ENCODE measurements at regions not wholly inside any gene's neighbourhood (a gene's known extent, or its start where the extent isn't known, plus 50 kb on each side); places are given as distances from the start of the nearest gene placed in this dataset.
"Not testable (repeated sequence)": the region's sequence is repeated elsewhere in the genome, so short reads cannot be mapped to it uniquely, and the experiment has no call there.

- TF ChIP-seq RCOR1 (IDR thresholded peaks at IDR 0.05; ENCODE audit: low read length) (no peak), SMC3 (IDR thresholded peaks at IDR 0.05; ENCODE audit: low read depth, low read length) (no peak), EP300 (IDR thresholded peaks at IDR 0.05; ENCODE audit: borderline replicate concordance in 1 of 2, low read depth in 1 of 2, low read length in 1 of 2) (no peak), TAF1 (IDR thresholded peaks at IDR 0.05; ENCODE audit: borderline replicate concordance, low read depth, low read length) (no peak)
Observed at GRCh38 chrX:53824686-53825085, 138.2 kb upstream of the HUWE1 start (continued).

GRCh38 chrX:53818115-53818514 is 131.6 kb upstream of the HUWE1 start:
- CTCF ChIA-PET: not testable (repeated sequence)
- 50% methylated on average over 1 of the region's 1 CpG for WGBS (ENCODE audit: low lambda C conversion rate)

GRCh38 chrX:53817548-53817947 is 131.0 kb upstream of the HUWE1 start:
- H3K36me3 ChIP-seq (replicated peaks in 1 of 2; ENCODE audit: control insufficient read depth in 1 of 2, insufficient read depth in 2 of 2, low read length in 1 of 2): no peaks in the 10 kb centered on the region
- no peaks in the 10 kb centered on the region for H3K4me1 ChIP-seq (ENCODE audit: control insufficient read depth in 1 of 2, insufficient read depth in 2 of 2, low read depth in 1 of 2, low read length in 1 of 2)
- peaks cover 15% of the 10 kb centered on the region; the same call in 1 of the 2 replicates for H3K27me3 ChIP-seq (ENCODE audit: insufficient read depth)
- no peak overlapping the region for H3K9ac ChIP-seq
- no peaks in the 10 kb centered on the region for H3F3A ChIP-seq (replicated peaks; ENCODE audit: insufficient read depth)
- ChIA-PET POLR2A (no interaction called here), CTCF (no interaction called here)
- H3K4me2 ChIP-seq: no peak overlapping the region
- H3K4me3 ChIP-seq (ENCODE audit: low read depth in 2 of 2, low read length in 1 of 2): no peak overlapping the region
- H2AFZ ChIP-seq (ENCODE audit: low read depth): no peak overlapping the region
- no peak overlapping the region for H3K27ac ChIP-seq (ENCODE audit: low read depth in 2 of 2, low read length in 1 of 2)
- DNase-seq: no peak
- TF ChIP-seq ELF1 (IDR thresholded peaks at IDR 0.05) (no peak), RAD21 (IDR thresholded peaks at IDR 0.05; ENCODE audit: low read length) (no peak), NFIC (IDR thresholded peaks at IDR 0.05; ENCODE audit: borderline replicate concordance) (no peak), YY1 (IDR thresholded peaks at IDR 0.05; ENCODE audit: low read depth) (no peak), SIN3A (IDR thresholded peaks at IDR 0.05; ENCODE audit: borderline replicate concordance, low read depth, low read length) (no peak), TAF1 (IDR thresholded peaks at IDR 0.05; ENCODE audit: borderline replicate concordance, low read depth, low read length) (no peak), POLR2AphosphoS5 (IDR thresholded peaks at IDR 0.05; ENCODE audit: low read depth, low read length) (no peak), ZBTB33 (IDR thresholded peaks at IDR 0.05; ENCODE audit: borderline replicate concordance, low read depth) (no peak), EZH2phosphoT487 (IDR thresholded peaks at IDR 0.05; ENCODE audit: borderline replicate concordance, low read depth) (no peak), NRF1 (IDR thresholded peaks at IDR 0.05; ENCODE audit: low read depth, low read length) (no peak), FOXM1 (IDR thresholded peaks at IDR 0.05; ENCODE audit: low read depth) (no peak), RCOR1 (IDR thresholded peaks at IDR 0.05; ENCODE audit: low read length) (no peak), REST (IDR thresholded peaks at IDR 0.05; ENCODE audit: low read depth, low read length) (no peak), USF2 (IDR thresholded peaks at IDR 0.05; ENCODE audit: borderline replicate concordance, low read depth, low read length) (no peak), MXI1 (IDR thresholded peaks at IDR 0.05; ENCODE audit: low read depth, low read length) (no peak), PBX3 (IDR thresholded peaks at IDR 0.05) (no peak)
- no peaks in the 10 kb centered on the region for H4K20me1 ChIP-seq (ENCODE audit: insufficient read depth)
- H3K9me3 ChIP-seq: no peaks in the 10 kb centered on the region
- no peaks in the 10 kb centered on the region for H3K79me2 ChIP-seq (ENCODE audit: insufficient read depth)
- 28% methylated on average over 3 of the region's 3 CpGs for WGBS (ENCODE audit: low lambda C conversion rate)
- no peaks in the 10 kb centered on the region for H3K9me2 ChIP-seq

More at GRCh38 chrX:53818115-53818514, 131.6 kb upstream of the HUWE1 start:
- DNase-seq; H3K9me2 ChIP-seq; H3K4me2 ChIP-seq; H3F3A ChIP-seq (replicated peaks; ENCODE audit: insufficient read depth); H3K27ac ChIP-seq (ENCODE audit: low read depth in 2 of 2, low read length in 1 of 2); H2AFZ ChIP-seq (ENCODE audit: low read depth); H4K20me1 ChIP-seq (ENCODE audit: insufficient read depth); H3K9ac ChIP-seq; H3K79me2 ChIP-seq (ENCODE audit: insufficient read depth); H3K4me3 ChIP-seq (ENCODE audit: low read depth in 2 of 2, low read length in 1 of 2); H3K36me3 ChIP-seq (replicated peaks in 1 of 2; ENCODE audit: control insufficient read depth in 1 of 2, insufficient read depth in 2 of 2, low read length in 1 of 2); POLR2A ChIA-PET; H3K4me1 ChIP-seq (ENCODE audit: control insufficient read depth in 1 of 2, insufficient read depth in 2 of 2, low read depth in 1 of 2, low read length in 1 of 2); H3K9me3 ChIP-seq: not testable (repeated sequence)
- H3K27me3 ChIP-seq (ENCODE audit: insufficient read depth): peaks cover 15% of the 10 kb centered on the region; the same call in 1 of the 2 replicates

All from SK-N-SH (cell line).